Ovary (tissue), 7 donors: ENCODE measurements at regions not wholly inside any gene's neighbourhood (a gene's known extent, or its start where the extent isn't known, plus 50 kb on each side); places are given as distances from the start of the nearest gene placed in this dataset.

Experiments used
- DNase-seq, 5 donors: peaks; one replicate each; pipeline ENCODE4 v3.0.0-alpha.2; 2019 to 2020
- H3K27ac ChIP-seq, 2 donors: fragments of 200-600 bp; one replicate each; pipeline versions ENCODE4 v1.5.1 to v1.8.0; 2019 to 2022
- H3K27me3 ChIP-seq: fragments of 200-600 bp; one replicate; pipeline ENCODE4 v1.8.0; 2022
- H3K36me3 ChIP-seq: fragments of 200-600 bp; sonication (generic); one replicate; pipeline ENCODE4 v1.5.1; 2019
- H3K4me1 ChIP-seq: one replicate; pipeline ENCODE4 v1.8.1; 2013; ENCODE audit warnings: mild to moderate bottlenecking, moderate library complexity; ENCODE audit not compliant: insufficient read depth
- H3K4me3 ChIP-seq: fragments of 200-600 bp; sonication (generic); one replicate; pipeline ENCODE4 v1.5.1; 2017
- H3K9me3 ChIP-seq, 2 donors: fragments of 200-600 bp in 1 of 2; sonication (generic) in 1 of 2; one replicate each; pipeline versions ENCODE4 v1.5.1 to v1.8.1; 2013 to 2019; ENCODE audit warnings: mild to moderate bottlenecking in 1 of 2, moderate library complexity in 1 of 2
- CTCF ChIP-seq, 3 donors: fragments of 450-650 bp in 2 of 3; fragments of 200-600 bp in 1 of 3; IDR thresholded peaks; one replicate each; pipeline versions ENCODE4 v1.5.1 to v1.8.0; 2016 to 2022; ENCODE audit warnings: antibody characterized with exemption in 3 of 3, mild to moderate bottlenecking in 1 of 3
- EP300 ChIP-seq: sonication (generic); formaldehyde crosslinking; IDR thresholded peaks from one replicate; pipeline ENCODE4 v1.6.1; 2017; ENCODE audit warnings: antibody characterized with exemption
- POLR2A ChIP-seq: fragments of 450-650 bp; IDR thresholded peaks from one replicate; pipeline ENCODE4 v1.6.1; 2017; ENCODE audit warnings: antibody characterized with exemption, mild to moderate bottlenecking, moderate library complexity
- WGBS, 3 donors: extraction: QIAGEN DNeasy Blood & Tissue Kit in 1 of 3; methylation state at CpG; one replicate each; pipeline versions ENCODE4 v1.1.5 to v1.1.7; 2013 to 2017; 5-methylcytosine and 5-hydroxymethylcytosine counted together
- intact Hi-C, 4 donors: fragments of 100-400 bp; cut with DNase I; formaldehyde crosslinking; loops; one replicate each; pipeline versions ENCODE4 v1.11.0 to v1.15.1; 2022 to 2023
- donor health status: DM: no; HTN: no; CAD: no; lungs with moderate emphysema.
- donor health status: DM: no; HTN: no; CAD: no.
- donor health status: Bipolar disorder and iron deficiency.
- donor health status: DM: no; HTN: no; CAD: no.
- donor health status: DM: yes; HTN: yes; CAD: no.

GRCh38 chr14:86388216-86388615, 858.3 kb downstream of the FLRT2 start:
- intact Hi-C loops: no loop called here
- no peaks in the 10 kb centered on the region for H3K36me3 ChIP-seq
- no peak for DNase-seq
- no peaks in the 10 kb centered on the region for H3K27me3 ChIP-seq
- H3K4me1 ChIP-seq: no peaks in the 10 kb centered on the region
- WGBS, 3 donors: 73 to 91% (median 85%) methylated on average over 3 of the region's 3 CpGs
- no peak overlapping the region for H3K27ac ChIP-seq
- TF ChIP-seq POLR2A (no peak), EP300 (no peak), CTCF (IDR thresholded peaks at IDR 0.05) (no peak)
- H3K9me3 ChIP-seq: peaks cover 0 to 4% of the 10 kb centered on the region in 2 donors
- H3K4me3 ChIP-seq: no peak overlapping the region

GRCh38 chr14:86373886-86374285, 843.9 kb downstream of the FLRT2 start:
- 59 to 88% (median 71%) methylated on average over 1 of the region's 1 CpG for WGBS, 3 donors
- H3K9me3 ChIP-seq: no peaks in the 10 kb centered on the region
- no peaks in the 10 kb centered on the region for H3K27me3 ChIP-seq
- no peak overlapping the region for H3K4me3 ChIP-seq
- H3K36me3 ChIP-seq: no peaks in the 10 kb centered on the region
- no peak for DNase-seq
- H3K4me1 ChIP-seq: no peaks in the 10 kb centered on the region
- TF ChIP-seq EP300 (no peak), POLR2A (no peak), CTCF (IDR thresholded peaks at IDR 0.05) (no peak)
- intact Hi-C loops: no loop called here
- no peak overlapping the region for H3K27ac ChIP-seq

- TF ChIP-seq EP300 (no peak), CTCF (IDR thresholded peaks at IDR 0.05) (no peak), POLR2A (no peak)
These were observed 842.5 kb downstream of the FLRT2 start for GRCh38 chr14:86372402-86372801.

GRCh38 chr14:86364634-86365033, 834.7 kb downstream of the FLRT2 start:
- 80 to 97% (median 82%) methylated on average over 4 of the region's 4 CpGs for WGBS, 3 donors
- intact Hi-C loops: no loop called here
- TF ChIP-seq CTCF (IDR thresholded peaks at IDR 0.05): no peak
- TF ChIP-seq POLR2A: no peak
- no peak for DNase-seq
- Histone ChIP-seq H3K27ac (no peak overlapping the region), H3K27me3 (no peaks in the 10 kb centered on the region), H3K4me1 (no peaks in the 10 kb centered on the region), H3K9me3 (no peaks in the 10 kb centered on the region), H3K4me3 (no peak overlapping the region), H3K36me3 (no peaks in the 10 kb centered on the region)

More at GRCh38 chr14:86372402-86372801, 842.5 kb downstream of the FLRT2 start:
- intact Hi-C loops: no loop called here
- H3K4me3 ChIP-seq: no peak overlapping the region
- 93 to 97% (median 94%) methylated on average over 1 of the region's 1 CpG for WGBS, 3 donors
- no peaks in the 10 kb centered on the region for H3K36me3 ChIP-seq
- no peak overlapping the region for H3K27ac ChIP-seq
- H3K27me3 ChIP-seq: no peaks in the 10 kb centered on the region
- DNase-seq: no peak
- no peaks in the 10 kb centered on the region for H3K9me3 ChIP-seq
- no peaks in the 10 kb centered on the region for H3K4me1 ChIP-seq

- DNase-seq: no peak
- intact Hi-C loops: no loop called here
- WGBS, 3 donors: 82 to 100% (median 100%) methylated on average over 1 of the region's 1 CpG
These were observed 833.6 kb downstream of the FLRT2 start for GRCh38 chr14:86363576-86363975.

More at GRCh38 chr14:86363576-86363975, 833.6 kb downstream of the FLRT2 start:
- Histone ChIP-seq H3K27ac (no peak overlapping the region), H3K4me3 (no peak overlapping the region), H3K27me3 (no peaks in the 10 kb centered on the region), H3K4me1 (no peaks in the 10 kb centered on the region), H3K9me3 (no peaks in the 10 kb centered on the region), H3K36me3 (no peaks in the 10 kb centered on the region)
- TF ChIP-seq CTCF (IDR thresholded peaks at IDR 0.05): no peak
- no peak for TF ChIP-seq POLR2A
- no peak for TF ChIP-seq EP300
